ENCODE measurements at regions not wholly inside any gene's neighbourhood (a gene's known extent, or its start where the extent isn't known, plus 50 kb on each side); places are given as distances from the start of the nearest gene placed in this dataset.

GRCh38 chr13:70769817-70770216 is 661.6 kb upstream of the KLHL1 start:
- H3K9ac ChIP-seq (ENCODE audit: low read length) = no peak overlapping the region
- H3K79me2 ChIP-seq (ENCODE audit: insufficient read depth, low read length) = no peaks in the 10 kb centered on the region
- H3K4me2 ChIP-seq (ENCODE audit: low read depth, low read length, poor library complexity, severe bottlenecking) = no peak overlapping the region
- no peaks in the 10 kb centered on the region for H3K27me3 ChIP-seq (ENCODE audit: low read length)
- H3K36me3 ChIP-seq (ENCODE audit: low read length) = no peaks in the 10 kb centered on the region
- no peak overlapping the region for H3K27ac ChIP-seq (ENCODE audit: low read depth, low read length)
- no peaks in the 10 kb centered on the region for H3F3A ChIP-seq (ENCODE audit: insufficient read depth)
- no peaks in the 10 kb centered on the region for H3K9me2 ChIP-seq (replicated peaks; ENCODE audit: insufficient read depth, low read length)
- no peaks in the 10 kb centered on the region for H4K20me1 ChIP-seq (ENCODE audit: low read depth, low read length)
- TF ChIP-seq CTCF (IDR thresholded peaks at IDR 0.05; ENCODE audit: insufficient read depth, low read length, poor library complexity, severe bottlenecking) (no peak), EZH2phosphoT487 (conservative IDR thresholded peaks at IDR 0.05; ENCODE audit: low read length) (no peak)
- H2AFZ ChIP-seq (ENCODE audit: low read depth, low read length, severe bottlenecking) = no peak overlapping the region
- H3K4me3 ChIP-seq (ENCODE audit: insufficient read depth, low read length, poor library complexity, severe bottlenecking) = no peak overlapping the region
- H3K9me3 ChIP-seq (ENCODE audit: insufficient read depth, low read length) = no peaks in the 10 kb centered on the region

GRCh38 chr13:70758932-70759331 is 650.7 kb upstream of the KLHL1 start:
- H2AFZ ChIP-seq (ENCODE audit: low read depth, low read length, severe bottlenecking) = no peak overlapping the region
- no peaks in the 10 kb centered on the region for H3K36me3 ChIP-seq (ENCODE audit: low read length)
- TF ChIP-seq CTCF (IDR thresholded peaks at IDR 0.05; ENCODE audit: insufficient read depth, low read length, poor library complexity, severe bottlenecking) = no peak
- TF ChIP-seq EZH2phosphoT487 (conservative IDR thresholded peaks at IDR 0.05; ENCODE audit: low read length) = no peak
- H4K20me1 ChIP-seq (ENCODE audit: low read depth, low read length) = no peaks in the 10 kb centered on the region
- no peak overlapping the region for H3K9ac ChIP-seq (ENCODE audit: low read length)
- no peak overlapping the region for H3K4me3 ChIP-seq (ENCODE audit: insufficient read depth, low read length, poor library complexity, severe bottlenecking)
- H3K4me2 ChIP-seq (ENCODE audit: low read depth, low read length, poor library complexity, severe bottlenecking) = no peak overlapping the region
- H3K27ac ChIP-seq (ENCODE audit: low read depth, low read length) = no peak overlapping the region
- no peaks in the 10 kb centered on the region for H3K9me3 ChIP-seq (ENCODE audit: insufficient read depth, low read length)
- H3F3A ChIP-seq (ENCODE audit: insufficient read depth) = no peaks in the 10 kb centered on the region
- H3K27me3 ChIP-seq (ENCODE audit: low read length) = no peaks in the 10 kb centered on the region
- no peaks in the 10 kb centered on the region for H3K9me2 ChIP-seq (replicated peaks; ENCODE audit: insufficient read depth, low read length)
- H3K79me2 ChIP-seq (ENCODE audit: insufficient read depth, low read length) = no peaks in the 10 kb centered on the region

GRCh38 chr13:70756088-70756487 is 647.8 kb upstream of the KLHL1 start:
- no peak for TF ChIP-seq CTCF (IDR thresholded peaks at IDR 0.05; ENCODE audit: insufficient read depth, low read length, poor library complexity, severe bottlenecking)
- no peak for TF ChIP-seq EZH2phosphoT487 (conservative IDR thresholded peaks at IDR 0.05; ENCODE audit: low read length)
- no peaks in the 10 kb centered on the region for H3K79me2 ChIP-seq (ENCODE audit: insufficient read depth, low read length)
- no peak overlapping the region for H3K27ac ChIP-seq (ENCODE audit: low read depth, low read length)
- H3K9me3 ChIP-seq (ENCODE audit: insufficient read depth, low read length) = no peaks in the 10 kb centered on the region
- H3K36me3 ChIP-seq (ENCODE audit: low read length) = no peaks in the 10 kb centered on the region
- H2AFZ ChIP-seq (ENCODE audit: low read depth, low read length, severe bottlenecking) = no peak overlapping the region
- H3F3A ChIP-seq (ENCODE audit: insufficient read depth) = no peaks in the 10 kb centered on the region
- H3K4me3 ChIP-seq (ENCODE audit: insufficient read depth, low read length, poor library complexity, severe bottlenecking) = no peak overlapping the region
- H4K20me1 ChIP-seq (ENCODE audit: low read depth, low read length) = no peaks in the 10 kb centered on the region
- H3K27me3 ChIP-seq (ENCODE audit: low read length) = no peaks in the 10 kb centered on the region
- H3K4me2 ChIP-seq (ENCODE audit: low read depth, low read length, poor library complexity, severe bottlenecking) = no peak overlapping the region
- H3K9me2 ChIP-seq (replicated peaks; ENCODE audit: insufficient read depth, low read length) = no peaks in the 10 kb centered on the region
- H3K9ac ChIP-seq (ENCODE audit: low read length) = no peak overlapping the region

GRCh38 chr13:70755456-70755855 is 647.2 kb upstream of the KLHL1 start:
- no peaks in the 10 kb centered on the region for H3K79me2 ChIP-seq (ENCODE audit: insufficient read depth, low read length)
- no peak overlapping the region for H3K9ac ChIP-seq (ENCODE audit: low read length)
- H3K4me2 ChIP-seq (ENCODE audit: low read depth, low read length, poor library complexity, severe bottlenecking) = no peak overlapping the region
- H4K20me1 ChIP-seq (ENCODE audit: low read depth, low read length) = no peaks in the 10 kb centered on the region
- H3F3A ChIP-seq (ENCODE audit: insufficient read depth) = no peaks in the 10 kb centered on the region
- H3K36me3 ChIP-seq (ENCODE audit: low read length) = no peaks in the 10 kb centered on the region
- H3K9me2 ChIP-seq (replicated peaks; ENCODE audit: insufficient read depth, low read length) = no peaks in the 10 kb centered on the region
- H3K4me3 ChIP-seq (ENCODE audit: insufficient read depth, low read length, poor library complexity, severe bottlenecking) = no peak overlapping the region
- no peak overlapping the region for H2AFZ ChIP-seq (ENCODE audit: low read depth, low read length, severe bottlenecking)
- no peaks in the 10 kb centered on the region for H3K27me3 ChIP-seq (ENCODE audit: low read length)
- no peaks in the 10 kb centered on the region for H3K9me3 ChIP-seq (ENCODE audit: insufficient read depth, low read length)
- TF ChIP-seq EZH2phosphoT487 (conservative IDR thresholded peaks at IDR 0.05; ENCODE audit: low read length) (no peak), CTCF (IDR thresholded peaks at IDR 0.05; ENCODE audit: insufficient read depth, low read length, poor library complexity, severe bottlenecking) (no peak)
- H3K27ac ChIP-seq (ENCODE audit: low read depth, low read length) = no peak overlapping the region
